ENCODE measurements at regions not wholly inside any gene's neighbourhood (a gene's known extent, or its start where the extent isn't known, plus 50 kb on each side); places are given as distances from the start of the nearest gene placed in this dataset.

DNA sequence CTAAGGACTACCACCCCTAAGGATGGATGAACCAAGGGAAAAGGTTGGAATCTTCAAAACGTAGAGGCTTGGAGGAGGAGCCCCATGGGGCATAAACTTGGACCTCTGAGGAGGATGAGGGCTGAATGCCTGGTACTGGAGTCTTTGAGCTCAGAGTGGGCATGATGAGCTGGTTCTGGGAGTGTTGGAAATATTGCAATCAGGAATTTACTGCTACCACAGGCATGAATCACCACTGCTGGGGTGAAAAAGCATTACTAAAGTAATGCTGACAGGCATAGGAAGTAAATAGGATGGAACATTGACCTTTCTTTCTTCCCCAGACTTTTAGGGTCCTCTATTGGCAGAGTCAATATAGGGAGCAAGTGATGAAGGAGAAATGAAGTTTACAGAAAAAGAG is 105.8 kb upstream of the RPS6KA3 start:
- ChIA-PET POLR2A (interaction anchor here (1.8 kb wide), 1 partner anchor 10 kb away, joined by 13 read pairs; no protein-coding TSS in a partner anchor), CTCF (no interaction called here)
- no peak for DNase-seq (ENCODE audit: extremely low spot score)
- TF ChIP-seq ELF4 (IDR thresholded peaks at IDR 0.05), result no peak
- TF ChIP-seq ZNF384 (IDR thresholded peaks at IDR 0.05), result no peak
- TF ChIP-seq, protein P1, sequence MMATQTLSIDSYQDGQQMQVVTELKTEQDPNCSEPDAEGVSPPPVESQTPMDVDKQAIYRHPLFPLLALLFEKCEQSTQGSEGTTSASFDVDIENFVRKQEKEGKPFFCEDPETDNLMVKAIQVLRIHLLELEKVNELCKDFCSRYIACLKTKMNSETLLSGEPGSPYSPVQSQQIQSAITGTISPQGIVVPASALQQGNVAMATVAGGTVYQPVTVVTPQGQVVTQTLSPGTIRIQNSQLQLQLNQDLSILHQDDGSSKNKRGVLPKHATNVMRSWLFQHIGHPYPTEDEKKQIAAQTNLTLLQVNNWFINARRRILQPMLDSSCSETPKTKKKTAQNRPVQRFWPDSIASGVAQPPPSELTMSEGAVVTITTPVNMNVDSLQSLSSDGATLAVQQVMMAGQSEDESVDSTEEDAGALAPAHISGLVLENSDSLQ (IDR thresholded peaks at IDR 0.05), result no peak
- no peak for TF ChIP-seq SP1 (IDR thresholded peaks at IDR 0.05)
- TF ChIP-seq LEF1 (IDR thresholded peaks at IDR 0.05; ENCODE audit: borderline replicate concordance), result no peak
- no peak for TF ChIP-seq SUZ12 (IDR thresholded peaks at IDR 0.05)

DNA sequence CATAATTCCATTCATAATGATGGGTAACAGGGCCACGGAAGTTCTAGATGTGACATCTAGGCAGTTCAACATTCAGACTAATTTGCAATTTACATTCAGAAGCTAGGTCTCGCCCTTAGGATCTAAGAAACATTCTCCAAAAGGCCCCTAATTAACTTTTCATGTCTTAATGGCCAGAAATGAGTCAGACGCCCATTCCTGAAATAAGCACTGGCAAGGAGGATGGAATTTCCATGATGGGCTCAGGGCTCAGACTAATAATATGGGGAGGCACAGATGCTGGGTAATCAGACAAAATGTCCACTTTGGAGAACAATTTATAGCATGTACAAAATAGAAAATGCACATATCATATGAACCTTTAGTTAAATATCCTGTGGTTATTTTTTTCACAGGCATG is 102.8 kb upstream of the RPS6KA3 start:
- ChIA-PET CTCF (no interaction called here), POLR2A (no interaction called here)
- no peak for DNase-seq (ENCODE audit: extremely low spot score)
- no peak for TF ChIP-seq ARNT (IDR thresholded peaks at IDR 0.05)
- TF ChIP-seq SP1 (IDR thresholded peaks at IDR 0.05), result no peak
- TF ChIP-seq ZNF384 (IDR thresholded peaks at IDR 0.05), result no peak
- no peak for TF ChIP-seq NFRKB (IDR thresholded peaks at IDR 0.05)
- no peak for TF ChIP-seq L3MBTL2 (conservative IDR thresholded peaks at IDR 0.05)
- no peak for TF ChIP-seq SUZ12 (IDR thresholded peaks at IDR 0.05)
- TF ChIP-seq FOXK2 (IDR thresholded peaks at IDR 0.05), result no peak

DNA sequence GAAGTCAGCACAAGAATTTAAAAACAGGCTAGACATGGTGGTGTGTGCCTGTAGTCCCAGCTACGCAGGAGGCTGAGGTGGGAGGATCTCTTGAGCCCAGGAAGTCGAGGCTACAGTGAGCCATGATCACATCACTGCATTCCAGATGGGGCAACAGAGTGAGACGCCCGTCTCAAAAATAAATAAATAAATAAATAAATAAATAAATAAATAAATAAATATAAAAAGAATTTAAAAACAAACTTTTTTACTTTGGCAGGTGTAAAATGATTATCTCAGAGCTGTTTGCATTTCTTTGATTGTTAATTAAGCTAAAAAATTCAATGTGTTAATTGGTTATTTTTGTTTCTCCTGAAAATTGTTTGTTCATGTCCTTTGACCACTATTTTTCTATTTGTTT is 97.5 kb upstream of the RPS6KA3 start:
- CTCF ChIA-PET, result no interaction called here
- TF ChIP-seq SP1 (IDR thresholded peaks at IDR 0.05), result no peak
- TF ChIP-seq L3MBTL2 (conservative IDR thresholded peaks at IDR 0.05), result no peak
- TF ChIP-seq, protein P1 (IDR thresholded peaks at IDR 0.05), result no peak
- TF ChIP-seq ZNF384 (IDR thresholded peaks at IDR 0.05), result no peak
- TF ChIP-seq LEF1 (IDR thresholded peaks at IDR 0.05; ENCODE audit: borderline replicate concordance), result no peak
- no peak for TF ChIP-seq TARDBP (IDR thresholded peaks at IDR 0.05)
- no peak for TF ChIP-seq FOXK2 (IDR thresholded peaks at IDR 0.05)
- TF ChIP-seq CTBP1 (IDR thresholded peaks at IDR 0.05; ENCODE audit: borderline replicate concordance), result no peak
- no peak for TF ChIP-seq HDGF (IDR thresholded peaks at IDR 0.05; ENCODE audit: borderline replicate concordance)
- no peak for TF ChIP-seq FOXM1 (IDR thresholded peaks at IDR 0.05; ENCODE audit: borderline replicate concordance)
- no peak for TF ChIP-seq FOXA1 (IDR thresholded peaks at IDR 0.05)
- TF ChIP-seq NFRKB (IDR thresholded peaks at IDR 0.05), result no peak
- TF ChIP-seq ELF4 (IDR thresholded peaks at IDR 0.05), result no peak
- POLR2A ChIA-PET, result no interaction called here
- DNase-seq (ENCODE audit: extremely low spot score), result no peak

DNA sequence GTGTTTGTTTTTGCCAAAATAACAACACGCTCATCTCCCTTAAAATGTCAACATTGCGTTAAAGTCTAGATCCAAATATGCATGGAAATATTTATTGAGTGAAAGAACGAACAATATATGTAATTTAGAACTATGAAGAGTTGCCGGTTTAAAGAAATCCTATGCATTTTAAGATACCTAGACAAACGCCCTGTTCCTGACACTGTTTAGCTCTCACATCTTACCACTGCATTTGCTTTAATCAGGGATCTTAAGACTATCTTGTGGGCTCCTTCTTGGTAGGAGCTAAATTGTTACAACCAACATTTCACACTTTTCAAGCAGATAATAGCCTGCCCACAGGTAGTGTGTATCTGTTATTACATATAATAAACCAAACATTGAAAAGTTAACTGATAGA is 96.6 kb upstream of the RPS6KA3 start:
- DNase-seq (ENCODE audit: extremely low spot score), result no peak
- no peak for TF ChIP-seq ZNF384 (IDR thresholded peaks at IDR 0.05)
- no peak for TF ChIP-seq BHLHE40 (IDR thresholded peaks at IDR 0.05; ENCODE audit: borderline replicate concordance)
- TF ChIP-seq L3MBTL2 (conservative IDR thresholded peaks at IDR 0.05), result no peak
- TF ChIP-seq HDGF (IDR thresholded peaks at IDR 0.05; ENCODE audit: borderline replicate concordance), result no peak
- TF ChIP-seq LEF1 (IDR thresholded peaks at IDR 0.05; ENCODE audit: borderline replicate concordance), result no peak
- no peak for TF ChIP-seq SP1 (IDR thresholded peaks at IDR 0.05)
- TF ChIP-seq CTBP1 (IDR thresholded peaks at IDR 0.05; ENCODE audit: borderline replicate concordance), result no peak
- no peak for TF ChIP-seq FOXM1 (IDR thresholded peaks at IDR 0.05; ENCODE audit: borderline replicate concordance)
- TF ChIP-seq ELF4 (IDR thresholded peaks at IDR 0.05), result no peak
- no peak for TF ChIP-seq FOXA1 (IDR thresholded peaks at IDR 0.05)
- no peak for TF ChIP-seq ARNT (IDR thresholded peaks at IDR 0.05)
- TF ChIP-seq TARDBP (IDR thresholded peaks at IDR 0.05), result no peak
- no peak for TF ChIP-seq SUZ12 (IDR thresholded peaks at IDR 0.05)
- TF ChIP-seq NFRKB (IDR thresholded peaks at IDR 0.05), result no peak
- TF ChIP-seq FOXK2 (IDR thresholded peaks at IDR 0.05), result no peak
- TF ChIP-seq, protein P1 (IDR thresholded peaks at IDR 0.05), result no peak
- CTCF ChIA-PET, result no interaction called here
- POLR2A ChIA-PET, result interaction anchor here (0.7 to 3.0 kb wide), 4 partner anchors 9 to 47 kb away, joined by 3 to 13 read pairs (median 4); no protein-coding TSS in a partner anchor

DNA sequence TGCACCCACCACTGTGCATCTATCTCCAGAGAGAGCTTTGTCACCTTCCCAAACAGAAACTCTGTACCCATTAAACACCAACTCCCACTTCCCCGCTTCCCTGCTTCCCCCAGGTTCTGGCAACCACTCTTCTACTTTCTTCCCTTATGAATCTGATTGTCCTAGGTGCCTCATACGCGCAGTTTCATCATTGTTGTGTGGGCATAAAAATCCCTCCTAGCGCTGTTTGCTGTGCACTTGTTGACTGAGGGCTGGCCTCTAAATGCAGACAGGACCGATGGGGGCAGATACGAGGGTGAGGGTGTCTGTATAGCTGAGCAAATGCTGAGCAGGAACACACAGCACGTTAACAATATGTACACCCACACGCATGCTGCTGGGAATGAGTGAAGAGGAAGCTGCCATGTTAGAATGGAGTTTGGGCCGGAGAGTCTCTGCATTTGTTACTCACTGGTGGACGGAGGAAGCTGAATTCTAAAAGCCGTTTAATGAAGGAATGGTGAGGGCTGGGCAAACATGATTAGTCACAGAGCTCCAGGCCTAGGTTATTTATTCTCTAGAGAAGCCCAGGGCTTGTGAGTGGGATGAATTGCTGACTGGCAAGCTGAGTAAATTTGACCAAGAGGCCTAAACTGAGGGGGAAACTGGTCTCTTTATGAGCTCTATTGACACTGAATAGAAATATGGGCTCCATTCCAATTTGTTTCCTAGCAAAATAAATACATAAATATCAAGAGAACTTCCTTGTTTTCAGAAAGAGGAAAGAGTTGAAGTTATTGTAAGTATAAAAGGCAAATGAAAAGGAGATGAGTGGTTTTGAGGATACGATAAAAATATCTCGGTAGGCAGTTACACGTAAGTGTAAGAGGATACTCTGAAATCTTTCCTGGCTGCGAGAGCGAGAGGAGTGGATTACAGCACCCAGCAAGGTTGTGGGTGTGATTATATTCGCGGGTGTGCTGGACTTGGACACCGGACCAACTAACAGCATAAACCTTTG is 95.9 kb upstream of the RPS6KA3 start:
- CTCF ChIA-PET, result interaction anchor here (0.6 kb wide), 1 partner anchor 56 kb away, joined by 3 read pairs; no protein-coding TSS in a partner anchor
- peak; percentile 22 for DNase-seq (ENCODE audit: extremely low spot score)
- TF ChIP-seq FOXK2 (IDR thresholded peaks at IDR 0.05) (no peak), HDGF (IDR thresholded peaks at IDR 0.05; ENCODE audit: borderline replicate concordance) (no peak), ZNF384 (IDR thresholded peaks at IDR 0.05) (no peak), FOXA1 (IDR thresholded peaks at IDR 0.05) (no peak), L3MBTL2 (conservative IDR thresholded peaks at IDR 0.05) (no peak), SUZ12 (IDR thresholded peaks at IDR 0.05) (no peak), LEF1 (IDR thresholded peaks at IDR 0.05; ENCODE audit: borderline replicate concordance) (no peak), TARDBP (IDR thresholded peaks at IDR 0.05) (no peak), BHLHE40 (IDR thresholded peaks at IDR 0.05; ENCODE audit: borderline replicate concordance) (no peak), ARNT (IDR thresholded peaks at IDR 0.05) (no peak), SP1 (IDR thresholded peaks at IDR 0.05) (no peak), ELF4 (IDR thresholded peaks at IDR 0.05) (no peak), CTBP1 (IDR thresholded peaks at IDR 0.05; ENCODE audit: borderline replicate concordance) (no peak), NFRKB (IDR thresholded peaks at IDR 0.05) (no peak), FOXM1 (IDR thresholded peaks at IDR 0.05; ENCODE audit: borderline replicate concordance) (no peak)
- TF ChIP-seq, protein P1 (IDR thresholded peaks at IDR 0.05), result no peak
- POLR2A ChIA-PET, result interaction anchor here (0.7 to 3.0 kb wide), 9 partner anchors 10 to 221 kb away, joined by 3 to 13 read pairs (median 3); partner anchors contain the start of gene EIF1AX
